Liver (tissue), 8 donors: ENCODE measurements at regions not wholly inside any gene's neighbourhood (a gene's known extent, or its start where the extent isn't known, plus 50 kb on each side); places are given as distances from the start of the nearest gene placed in this dataset.
A peak's percentile ranks its signal among the peaks of the same experiment; 100 is the strongest.

Experiments used
- DNase-seq: peaks from one replicate; pipeline ENCODE4 v3.0.0-alpha.2; 2017; ENCODE audit warnings: low spot score
- H3K27ac ChIP-seq, 2 donors: one replicate each; pipeline ENCODE4 v1.7.0; 2013; ENCODE audit warnings: inconsistent platforms in 2 of 2, low read length in 2 of 2, control low read depth in 1 of 2, low read depth in 1 of 2, mild to moderate bottlenecking in 1 of 2
- H3K27me3 ChIP-seq, 4 donors: one replicate each; pipeline versions ENCODE4 v1.6.1 to v1.7.0; 2013; ENCODE audit warnings: low read length in 3 of 4, inconsistent platforms in 1 of 4, mild to moderate bottlenecking in 1 of 4, moderate library complexity in 1 of 4; ENCODE audit not compliant: control insufficient read depth in 4 of 4, insufficient read depth in 4 of 4
- H3K36me3 ChIP-seq, 4 donors: one replicate each; pipeline versions ENCODE4 v1.6.1 to v1.7.0; 2013; ENCODE audit warnings: low read length in 3 of 4, mild to moderate bottlenecking in 3 of 4, low read depth in 1 of 4, moderate library complexity in 1 of 4; ENCODE audit not compliant: control insufficient read depth in 4 of 4, insufficient read depth in 3 of 4
- H3K4me1 ChIP-seq, 4 donors: one replicate each; pipeline versions ENCODE4 v1.6.1 to v1.7.0; 2013; ENCODE audit warnings: low read length in 3 of 4, mild to moderate bottlenecking in 3 of 4, moderate library complexity in 1 of 4; ENCODE audit not compliant: control insufficient read depth in 4 of 4, insufficient read depth in 4 of 4
- H3K4me3 ChIP-seq, 3 donors: one replicate each; pipeline versions ENCODE4 v1.6.1 to v1.7.0; 2013; ENCODE audit warnings: low read length in 3 of 3, control low read depth in 1 of 3, low read depth in 1 of 3, mild to moderate bottlenecking in 1 of 3
- H3K9ac ChIP-seq, 2 donors: one replicate each; pipeline ENCODE4 v1.7.0; 2013; ENCODE audit warnings: low read length in 2 of 2, mild to moderate bottlenecking in 2 of 2, moderate library complexity in 2 of 2, control low read depth in 1 of 2, low read depth in 1 of 2
- H3K9me3 ChIP-seq, 4 donors: one replicate each; pipeline versions ENCODE4 v1.6.1 to v1.7.0; 2013; ENCODE audit warnings: low read length in 3 of 4; ENCODE audit not compliant: control insufficient read depth in 4 of 4
- EGR1 ChIP-seq, 2 donors: IDR thresholded peaks; 2 replicates each; pipeline ENCODE4 v1.6.1; 2016 to 2018; ENCODE audit warnings: antibody characterized with exemption in 2 of 2, low read depth in 2 of 2
- FOXA1 ChIP-seq: IDR thresholded peaks from 2 replicates; pipeline ENCODE4 v1.6.1; 2016; ENCODE audit warnings: antibody characterized with exemption
- GABPA ChIP-seq, 2 donors: IDR thresholded peaks in 1 of 2; conservative IDR thresholded peaks in 1 of 2; 2 replicates each; pipeline ENCODE4 v1.6.1; 2016; ENCODE audit warnings: antibody characterized with exemption in 2 of 2, mild to moderate bottlenecking in 1 of 2, moderate library complexity in 1 of 2
- HNF4A ChIP-seq, 2 donors: conservative IDR thresholded peaks; 2 replicates each; pipeline ENCODE4 v1.6.1; 2016; ENCODE audit warnings: antibody characterized with exemption in 2 of 2, mild to moderate bottlenecking in 2 of 2
- HNF4G ChIP-seq: IDR thresholded peaks from 2 replicates; pipeline ENCODE4 v1.6.1; 2016; ENCODE audit warnings: antibody characterized with exemption
- JUND ChIP-seq, 2 donors: IDR thresholded peaks; 2 replicates each; pipeline ENCODE4 v1.6.1; 2016; ENCODE audit warnings: antibody characterized with exemption in 2 of 2
- NR2F2 ChIP-seq: IDR thresholded peaks from 2 replicates; pipeline ENCODE4 v1.6.1; 2016; ENCODE audit warnings: antibody characterized with exemption
- RAD21 ChIP-seq, 2 donors: IDR thresholded peaks; 2 replicates each; pipeline ENCODE4 v1.6.1; 2016; ENCODE audit warnings: antibody characterized with exemption in 2 of 2, mild to moderate bottlenecking in 2 of 2
- RXRA ChIP-seq, 2 donors: IDR thresholded peaks; 2 replicates each; pipeline ENCODE4 v1.6.1; 2017 to 2018; ENCODE audit warnings: antibody characterized with exemption in 2 of 2, mild to moderate bottlenecking in 1 of 2
- SP1 ChIP-seq: IDR thresholded peaks from 2 replicates; pipeline ENCODE4 v1.6.1; 2018; ENCODE audit warnings: antibody characterized with exemption, mild to moderate bottlenecking
- TAF1 ChIP-seq: conservative IDR thresholded peaks from 2 replicates; pipeline ENCODE4 v1.6.1; 2016; ENCODE audit warnings: antibody characterized with exemption, mild to moderate bottlenecking
- YY1 ChIP-seq: IDR thresholded peaks from 2 replicates; pipeline ENCODE4 v1.6.1; 2016; ENCODE audit warnings: antibody characterized with exemption, mild to moderate bottlenecking
- WGBS: extraction: QIAGEN DNeasy Blood & Tissue Kit; methylation state at CpG from one replicate; pipeline ENCODE4 v1.1.7; 2013; 5-methylcytosine and 5-hydroxymethylcytosine counted together
- TF ChIP-seq, protein P1 (sequence below): IDR thresholded peaks from 2 replicates; pipeline ENCODE4 v1.6.1; 2016; ENCODE audit warnings: antibody characterized with exemption, mild to moderate bottlenecking
- TF ChIP-seq, protein P2 (sequence below): fragments of 150-350 bp; IDR thresholded peaks from 2 replicates; pipeline ENCODE4 v1.5.1; 2017; ENCODE audit warnings: improper control_type of control experiment, low read depth, low read length; ENCODE audit not compliant: missing input control
- TF ChIP-seq, protein P3 (sequence below): IDR thresholded peaks from 2 replicates; pipeline ENCODE4 v1.6.1; 2016; ENCODE audit warnings: antibody characterized with exemption
- TF ChIP-seq, protein P4 (sequence below): IDR thresholded peaks from 2 replicates; pipeline ENCODE4 v1.6.1; 2016; ENCODE audit warnings: antibody characterized with exemption
- donor health status: healthy.
- donor health status: healthy.
- donor health status: healthy.
- donor health status: healthy.
- donor health status: healthy.

DNA sequence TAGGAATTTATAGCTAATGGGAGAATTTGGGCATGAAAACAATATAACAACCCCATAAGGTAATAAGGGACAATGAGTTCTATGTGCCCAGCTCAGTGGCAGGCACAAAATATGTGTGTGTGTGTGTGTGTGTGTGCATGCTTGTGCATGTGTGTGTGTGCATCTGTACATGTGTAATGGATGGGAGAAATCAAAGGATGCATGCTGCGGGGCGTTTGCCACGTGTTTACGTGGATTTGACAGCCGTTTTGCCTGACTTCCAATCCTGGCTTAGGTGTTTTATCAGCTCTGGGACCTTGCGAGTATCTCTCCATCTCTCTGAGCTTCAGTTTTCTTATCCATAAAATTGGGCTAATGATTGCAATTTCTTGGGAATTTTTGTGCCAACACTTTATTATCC lies 108.4 kb downstream of the IRX5 start:
- Histone ChIP-seq H3K27ac (no peak overlapping the region), H3K27me3 (no peaks in the 10 kb centered on the region), H3K9ac (no peak overlapping the region), H3K4me3 (no peak overlapping the region), H3K36me3 (no peaks in the 10 kb centered on the region), H3K4me1 (no peaks in the 10 kb centered on the region), H3K9me3 (no peaks in the 10 kb centered on the region)
- WGBS, result 77% methylated on average over 6 of the region's 6 CpGs
- no peak for DNase-seq
- no peak for TF ChIP-seq HNF4G

DNA sequence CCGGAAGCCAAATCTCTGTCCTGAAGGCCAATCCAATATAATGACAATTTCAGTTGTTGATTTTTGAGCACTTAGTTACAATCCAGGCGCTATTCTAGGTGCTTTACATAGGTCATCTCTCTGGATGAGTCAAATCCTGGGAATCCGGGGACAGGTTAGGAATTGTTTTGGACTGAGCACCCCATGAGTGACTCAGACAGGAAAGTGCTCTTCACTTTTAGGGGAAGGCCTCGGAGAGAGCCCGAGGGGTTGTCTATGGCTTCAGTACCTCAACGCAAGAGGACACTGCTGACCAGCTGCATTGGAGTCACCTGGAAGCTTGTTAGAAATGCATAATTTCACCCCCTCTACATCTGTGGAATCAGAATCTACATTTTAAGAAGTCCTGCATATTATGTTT lies 108.8 kb downstream of the IRX5 start:
- TF ChIP-seq JUND (IDR thresholded peaks at IDR 0.05) (no peak), YY1 (no peak), FOXA1 (no peak), HNF4A (conservative IDR thresholded peaks at IDR 0.05) (no peak), TAF1 (no peak), RXRA (IDR thresholded peaks at IDR 0.05) (no peak)
- TF ChIP-seq, protein P1, sequence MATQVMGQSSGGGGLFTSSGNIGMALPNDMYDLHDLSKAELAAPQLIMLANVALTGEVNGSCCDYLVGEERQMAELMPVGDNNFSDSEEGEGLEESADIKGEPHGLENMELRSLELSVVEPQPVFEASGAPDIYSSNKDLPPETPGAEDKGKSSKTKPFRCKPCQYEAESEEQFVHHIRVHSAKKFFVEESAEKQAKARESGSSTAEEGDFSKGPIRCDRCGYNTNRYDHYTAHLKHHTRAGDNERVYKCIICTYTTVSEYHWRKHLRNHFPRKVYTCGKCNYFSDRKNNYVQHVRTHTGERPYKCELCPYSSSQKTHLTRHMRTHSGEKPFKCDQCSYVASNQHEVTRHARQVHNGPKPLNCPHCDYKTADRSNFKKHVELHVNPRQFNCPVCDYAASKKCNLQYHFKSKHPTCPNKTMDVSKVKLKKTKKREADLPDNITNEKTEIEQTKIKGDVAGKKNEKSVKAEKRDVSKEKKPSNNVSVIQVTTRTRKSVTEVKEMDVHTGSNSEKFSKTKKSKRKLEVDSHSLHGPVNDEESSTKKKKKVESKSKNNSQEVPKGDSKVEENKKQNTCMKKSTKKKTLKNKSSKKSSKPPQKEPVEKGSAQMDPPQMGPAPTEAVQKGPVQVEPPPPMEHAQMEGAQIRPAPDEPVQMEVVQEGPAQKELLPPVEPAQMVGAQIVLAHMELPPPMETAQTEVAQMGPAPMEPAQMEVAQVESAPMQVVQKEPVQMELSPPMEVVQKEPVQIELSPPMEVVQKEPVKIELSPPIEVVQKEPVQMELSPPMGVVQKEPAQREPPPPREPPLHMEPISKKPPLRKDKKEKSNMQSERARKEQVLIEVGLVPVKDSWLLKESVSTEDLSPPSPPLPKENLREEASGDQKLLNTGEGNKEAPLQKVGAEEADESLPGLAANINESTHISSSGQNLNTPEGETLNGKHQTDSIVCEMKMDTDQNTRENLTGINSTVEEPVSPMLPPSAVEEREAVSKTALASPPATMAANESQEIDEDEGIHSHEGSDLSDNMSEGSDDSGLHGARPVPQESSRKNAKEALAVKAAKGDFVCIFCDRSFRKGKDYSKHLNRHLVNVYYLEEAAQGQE, result no peak
- TF ChIP-seq, protein P2, sequence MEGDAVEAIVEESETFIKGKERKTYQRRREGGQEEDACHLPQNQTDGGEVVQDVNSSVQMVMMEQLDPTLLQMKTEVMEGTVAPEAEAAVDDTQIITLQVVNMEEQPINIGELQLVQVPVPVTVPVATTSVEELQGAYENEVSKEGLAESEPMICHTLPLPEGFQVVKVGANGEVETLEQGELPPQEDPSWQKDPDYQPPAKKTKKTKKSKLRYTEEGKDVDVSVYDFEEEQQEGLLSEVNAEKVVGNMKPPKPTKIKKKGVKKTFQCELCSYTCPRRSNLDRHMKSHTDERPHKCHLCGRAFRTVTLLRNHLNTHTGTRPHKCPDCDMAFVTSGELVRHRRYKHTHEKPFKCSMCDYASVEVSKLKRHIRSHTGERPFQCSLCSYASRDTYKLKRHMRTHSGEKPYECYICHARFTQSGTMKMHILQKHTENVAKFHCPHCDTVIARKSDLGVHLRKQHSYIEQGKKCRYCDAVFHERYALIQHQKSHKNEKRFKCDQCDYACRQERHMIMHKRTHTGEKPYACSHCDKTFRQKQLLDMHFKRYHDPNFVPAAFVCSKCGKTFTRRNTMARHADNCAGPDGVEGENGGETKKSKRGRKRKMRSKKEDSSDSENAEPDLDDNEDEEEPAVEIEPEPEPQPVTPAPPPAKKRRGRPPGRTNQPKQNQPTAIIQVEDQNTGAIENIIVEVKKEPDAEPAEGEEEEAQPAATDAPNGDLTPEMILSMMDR, result no peak
- TF ChIP-seq, protein P3, sequence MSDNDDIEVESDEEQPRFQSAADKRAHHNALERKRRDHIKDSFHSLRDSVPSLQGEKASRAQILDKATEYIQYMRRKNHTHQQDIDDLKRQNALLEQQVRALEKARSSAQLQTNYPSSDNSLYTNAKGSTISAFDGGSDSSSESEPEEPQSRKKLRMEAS, result no peak
- no peak overlapping the region for H3K9ac ChIP-seq
- no peaks in the 10 kb centered on the region for H3K36me3 ChIP-seq
- H3K9me3 ChIP-seq, result no peaks in the 10 kb centered on the region
- no peaks in the 10 kb centered on the region for H3K27me3 ChIP-seq
- DNase-seq, result no peak
- 91% methylated on average over 6 of the region's 6 CpGs for WGBS
- H3K4me1 ChIP-seq, result no peaks in the 10 kb centered on the region
- no peak overlapping the region for H3K27ac ChIP-seq
- no peak overlapping the region for H3K4me3 ChIP-seq

DNA sequence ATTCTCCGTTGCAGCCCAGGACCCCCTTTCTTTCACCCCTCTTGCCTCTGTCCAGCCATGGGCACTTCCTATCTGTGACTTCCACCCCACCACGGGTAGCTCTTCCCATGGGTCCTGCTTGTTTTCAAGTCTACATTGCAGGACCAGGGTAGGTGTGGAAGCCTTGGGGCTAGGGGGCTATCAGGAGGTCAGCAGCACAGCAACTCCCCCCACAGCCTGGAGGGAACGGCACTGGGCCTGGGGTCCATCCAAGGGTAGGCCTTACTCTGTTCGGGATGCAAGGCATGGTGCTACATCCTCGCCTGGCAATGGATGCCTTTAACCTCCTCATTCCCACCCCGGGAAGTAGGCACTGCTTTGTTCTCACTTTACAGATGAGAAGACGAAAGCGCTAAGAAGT lies 109.3 kb downstream of the IRX5 start:
- 74% methylated on average over 8 of the region's 8 CpGs for WGBS
- Histone ChIP-seq H3K4me1 (no peaks in the 10 kb centered on the region), H3K9me3 (no peaks in the 10 kb centered on the region), H3K27me3 (no peaks in the 10 kb centered on the region), H3K27ac (no peak overlapping the region), H3K9ac (no peak overlapping the region), H3K36me3 (no peaks in the 10 kb centered on the region), H3K4me3 (no peak overlapping the region)
- TF ChIP-seq EGR1 (IDR thresholded peaks at IDR 0.05; ENCODE audit: low read depth in 2 of 2) (no peak), YY1 (no peak), NR2F2 (no peak), TAF1 (no peak), RAD21 (IDR thresholded peaks at IDR 0.05) (no peak), RXRA (IDR thresholded peaks at IDR 0.05) (no peak), HNF4G (no peak), GABPA (IDR thresholded peaks at IDR 0.05 in 1 of 2, conservative IDR thresholded peaks at IDR 0.05 in 1 of 2) (no peak), SP1 (no peak)
- TF ChIP-seq, protein P1, result no peak
- TF ChIP-seq, protein P2, result no peak
- TF ChIP-seq, protein P3, result no peak
- TF ChIP-seq, protein P4, sequence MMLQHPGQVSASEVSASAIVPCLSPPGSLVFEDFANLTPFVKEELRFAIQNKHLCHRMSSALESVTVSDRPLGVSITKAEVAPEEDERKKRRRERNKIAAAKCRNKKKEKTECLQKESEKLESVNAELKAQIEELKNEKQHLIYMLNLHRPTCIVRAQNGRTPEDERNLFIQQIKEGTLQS, result no peak
- peak; percentile 22 for DNase-seq
